ENCODE measurements at regions not wholly inside any gene's neighbourhood (a gene's known extent, or its start where the extent isn't known, plus 50 kb on each side); places are given as distances from the start of the nearest gene placed in this dataset.

GRCh38 chr13:33973194-33973593, 155.2 kb downstream of the RFC3 start:
- TF ChIP-seq EZH2phosphoT487 (IDR thresholded peaks at IDR 0.05; ENCODE audit: borderline replicate concordance) (no peak), CTCF (conservative IDR thresholded peaks at IDR 0.05; ENCODE audit: low read length) (no peak)
